CD4-positive, CD25-positive, alpha-beta regulatory T cell (primary cell): ENCODE measurements at regions not wholly inside any gene's neighbourhood (a gene's known extent, or its start where the extent isn't known, plus 50 kb on each side); places are given as distances from the start of the nearest gene placed in this dataset.

Source experiments
- ATAC-seq, 2 donors: fragments of 150-1000 bp; cut with Tn5 transposase; one replicate each; pipeline ENCODE4 v1.10.0; 2021; ENCODE audit warnings: low read depth in 2 of 2, moderate number of reproducible peaks in 2 of 2, moderate library complexity in 1 of 2
- DNase-seq, 3 donors: peaks; one replicate each; pipeline versions ENCODE4 v3.0.0 to v3.0.0-alpha.2; 2012 to 2022; ENCODE audit warnings: mixed read lengths in 1 of 3
- H3K27ac ChIP-seq: one replicate; pipeline ENCODE4 v1.7.0; 2013; ENCODE audit warnings: mild to moderate bottlenecking, low read length; ENCODE audit not compliant: insufficient read depth, poor library complexity, severe bottlenecking
- H3K27me3 ChIP-seq: one replicate; pipeline ENCODE4 v1.7.0; 2013; ENCODE audit warnings: low read length; ENCODE audit not compliant: control insufficient read depth, insufficient read depth
- H3K36me3 ChIP-seq: one replicate; pipeline ENCODE4 v1.7.0; 2013; ENCODE audit warnings: mild to moderate bottlenecking, low read length, moderate library complexity; ENCODE audit not compliant: control insufficient read depth, insufficient read depth
- H3K4me1 ChIP-seq: 2 replicates; pipeline ENCODE4 v1.7.0; 2013; ENCODE audit warnings: mild to moderate bottlenecking, low read length; ENCODE audit not compliant: insufficient read depth, control insufficient read depth, poor library complexity, severe bottlenecking
- H3K4me3 ChIP-seq: one replicate; pipeline ENCODE4 v1.7.0; 2013; ENCODE audit warnings: low read depth, mild to moderate bottlenecking, low read length, moderate library complexity
- H3K9me3 ChIP-seq, 2 experiments: 1 replicate in 1 of 2; 2 replicates in 1 of 2; pipeline ENCODE4 v1.7.0; 2013; ENCODE audit warnings: low read length in 2 of 2, mild to moderate bottlenecking in 1 of 2, moderate library complexity in 1 of 2; ENCODE audit not compliant: control insufficient read depth in 2 of 2
- H3K27ac Mint-ChIP-seq, 3 donors: one replicate each; pipeline ENCODE4 v1.8.0; 2020 to 2022; ENCODE audit warnings: mild to moderate bottlenecking in 3 of 3, mixed read lengths in 3 of 3, moderate library complexity in 2 of 3
- H3K27me3 Mint-ChIP-seq: one replicate; pipeline ENCODE4 v1.8.0; 2022; ENCODE audit warnings: mild to moderate bottlenecking, mixed read lengths
- H3K36me3 Mint-ChIP-seq: one replicate; pipeline ENCODE4 v1.8.0; 2020; ENCODE audit warnings: mixed read lengths
- H3K4me1 Mint-ChIP-seq, 4 donors: one replicate each; pipeline ENCODE4 v1.8.0; 2020 to 2022; ENCODE audit warnings: mixed read lengths in 4 of 4, mild to moderate bottlenecking in 1 of 4
- H3K4me3 Mint-ChIP-seq, 4 donors: one replicate each; pipeline ENCODE4 v1.8.0; 2020 to 2022; ENCODE audit warnings: mild to moderate bottlenecking in 4 of 4, mixed read lengths in 4 of 4, moderate library complexity in 3 of 4
- H3K9me3 Mint-ChIP-seq, 7 donors: one replicate each; pipeline ENCODE4 v1.8.0; 2020 to 2022; ENCODE audit warnings: mixed read lengths in 7 of 7, mild to moderate bottlenecking in 3 of 7, moderate library complexity in 2 of 7

DNA sequence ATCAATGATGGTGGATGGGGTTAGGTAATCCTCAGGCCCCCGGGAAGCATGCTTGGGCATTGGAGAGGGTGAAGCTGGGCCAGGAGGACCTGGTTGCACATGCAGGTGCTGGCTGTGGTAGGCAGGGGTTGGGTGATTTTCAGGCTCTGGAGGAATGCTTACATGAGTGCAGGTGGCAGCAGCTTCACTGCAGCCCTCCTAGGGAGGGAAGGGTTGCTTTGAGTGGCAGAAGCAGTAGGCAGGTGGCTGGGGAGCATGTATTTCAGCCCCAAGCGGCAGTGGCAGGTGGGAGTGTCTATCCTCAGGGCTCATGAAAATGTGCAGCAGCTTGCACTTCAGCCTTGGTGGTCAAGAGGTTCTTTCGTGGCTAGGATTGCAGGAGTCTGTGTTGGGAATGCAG, 230.0 kb upstream of the CTNNB1 start:
- Histone ChIP-seq H3K36me3 (no peaks in the 10 kb centered on the region), H3K27ac (no peak overlapping the region), H3K9me3 (no peaks in the 10 kb centered on the region), H3K4me1 (peaks cover 11% of the 10 kb centered on the region), H3K4me3 (no peak overlapping the region), H3K27me3 (no peaks in the 10 kb centered on the region)
- H3K4me3 Mint-ChIP-seq = no peak overlapping the region
- peaks cover 9 to 26% (median 17%) of the 10 kb centered on the region in 4 donors for H3K4me1 Mint-ChIP-seq
- DNase-seq (no peak), ATAC-seq (no peak)
- H3K27me3 Mint-ChIP-seq = no peaks in the 10 kb centered on the region
- H3K36me3 Mint-ChIP-seq = no peaks in the 10 kb centered on the region
- peaks cover 0 to 9% (median 0%) of the 10 kb centered on the region in 7 donors for H3K9me3 Mint-ChIP-seq
- H3K27ac Mint-ChIP-seq = no peak overlapping the region

DNA sequence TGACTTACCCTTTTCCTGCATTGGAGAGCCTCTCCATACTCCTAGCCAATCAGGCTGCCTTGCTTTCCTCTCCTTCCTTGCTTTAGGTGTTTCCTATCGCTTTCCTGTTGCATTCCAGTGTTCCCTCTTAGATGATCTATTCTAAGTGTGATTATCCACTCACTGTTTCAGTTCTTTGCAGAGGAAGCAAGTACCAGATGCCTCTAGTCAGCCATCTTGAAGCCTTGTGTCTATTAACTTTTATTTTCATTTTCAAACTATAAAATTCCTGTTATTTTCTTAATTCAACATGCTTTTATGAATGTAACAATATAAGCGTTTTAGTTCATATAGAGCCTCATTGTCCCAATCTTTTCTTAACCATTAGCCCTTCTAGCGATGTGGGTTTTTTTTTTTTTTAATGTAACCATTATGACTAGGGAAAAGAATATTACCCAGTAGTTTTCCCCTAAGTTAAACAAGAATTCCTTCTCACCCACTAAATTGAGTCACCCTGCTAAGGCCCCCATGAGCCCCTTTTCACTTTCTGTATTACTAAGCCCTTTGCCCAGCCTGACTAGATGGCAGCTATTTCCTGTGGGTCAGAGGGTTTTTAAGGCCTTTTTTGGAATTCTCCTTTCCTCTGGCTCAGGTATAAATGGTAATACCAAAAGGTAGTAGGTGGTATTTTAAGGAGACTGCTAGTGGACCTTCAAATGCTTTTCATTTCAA, 229.4 kb upstream of the CTNNB1 start:
- ATAC-seq (no peak), DNase-seq (no peak)
- no peaks in the 10 kb centered on the region for H3K27me3 Mint-ChIP-seq
- H3K27me3 ChIP-seq = no peaks in the 10 kb centered on the region
- H3K27ac Mint-ChIP-seq = no peak overlapping the region
- H3K4me3 Mint-ChIP-seq = no peak overlapping the region
- H3K4me3 ChIP-seq = no peak overlapping the region
- H3K4me1 ChIP-seq = peaks cover 11% of the 10 kb centered on the region
- no peak overlapping the region for H3K27ac ChIP-seq
- no peaks in the 10 kb centered on the region for H3K36me3 Mint-ChIP-seq
- H3K9me3 ChIP-seq = no peaks in the 10 kb centered on the region
- no peaks in the 10 kb centered on the region for H3K36me3 ChIP-seq
- peaks cover 0 to 9% (median 0%) of the 10 kb centered on the region in 7 donors for H3K9me3 Mint-ChIP-seq
- peaks cover 9 to 26% (median 17%) of the 10 kb centered on the region in 4 donors for H3K4me1 Mint-ChIP-seq

DNA sequence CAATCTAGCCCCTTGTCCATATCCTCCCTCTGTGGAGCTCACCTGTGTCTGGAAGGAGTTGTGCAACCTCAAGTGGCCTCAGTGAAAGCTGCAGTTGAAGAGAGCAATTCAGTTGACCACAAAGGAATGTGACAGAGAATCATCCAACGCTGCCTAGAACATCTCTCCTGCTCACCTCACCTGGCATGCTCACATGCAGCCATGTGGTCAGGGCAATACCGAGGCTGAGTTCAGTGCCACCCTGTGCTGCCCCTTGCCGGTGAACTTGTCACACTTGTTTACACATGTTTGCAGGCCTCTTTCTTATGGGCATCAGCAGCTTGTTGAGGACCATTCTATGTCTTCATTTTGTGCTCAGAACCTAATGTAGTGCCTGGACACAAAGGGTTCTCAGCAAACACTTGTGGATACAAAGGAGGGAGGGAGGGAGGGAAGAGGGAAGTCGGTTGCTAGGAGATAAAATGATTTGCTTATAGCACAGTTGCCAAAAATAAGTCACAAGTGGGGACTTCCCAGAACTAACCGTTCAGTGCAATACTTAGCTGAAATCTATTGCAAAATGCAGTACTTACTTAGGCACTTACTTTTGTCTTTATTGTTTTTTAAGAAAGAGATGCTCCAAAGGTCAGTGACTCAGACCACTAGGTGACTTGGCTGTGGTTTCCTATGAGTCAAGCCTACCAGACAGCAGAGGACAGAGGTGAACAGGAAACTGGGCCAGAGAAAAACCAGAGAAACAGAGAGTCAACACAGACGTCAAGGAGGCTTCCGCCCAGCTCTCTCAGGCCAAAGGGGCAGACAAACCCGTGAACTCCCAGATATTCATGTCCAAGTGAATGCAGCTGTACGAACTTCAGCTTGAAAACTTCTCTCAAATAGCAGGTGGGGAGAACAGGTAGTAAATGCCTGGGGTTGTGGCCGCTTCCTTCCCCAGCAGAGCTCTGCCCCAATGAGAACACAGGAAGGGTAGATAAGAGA, 227.8 kb upstream of the CTNNB1 start:
- peak overlapping the region in 2 of 4 donors; percentile 48 to 74 for H3K4me3 Mint-ChIP-seq
- H3K27ac Mint-ChIP-seq = peak overlapping the region; percentile 15 to 69 (median 68)
- peak; percentile 56 to 69 for ATAC-seq
- no peaks in the 10 kb centered on the region for H3K27me3 Mint-ChIP-seq
- peaks cover 9 to 26% (median 17%) of the 10 kb centered on the region in 4 donors for H3K4me1 Mint-ChIP-seq
- Histone ChIP-seq H3K4me1 (peaks cover 11% of the 10 kb centered on the region), H3K4me3 (no peak overlapping the region), H3K27ac (peak overlapping the region; percentile 19), H3K27me3 (no peaks in the 10 kb centered on the region), H3K36me3 (no peaks in the 10 kb centered on the region), H3K9me3 (no peaks in the 10 kb centered on the region)
- DNase-seq = peak in 1 of 3 donors; percentile 61
- no peaks in the 10 kb centered on the region for H3K36me3 Mint-ChIP-seq
- H3K9me3 Mint-ChIP-seq = peaks cover 0 to 3% (median 0%) of the 10 kb centered on the region in 7 donors

DNA sequence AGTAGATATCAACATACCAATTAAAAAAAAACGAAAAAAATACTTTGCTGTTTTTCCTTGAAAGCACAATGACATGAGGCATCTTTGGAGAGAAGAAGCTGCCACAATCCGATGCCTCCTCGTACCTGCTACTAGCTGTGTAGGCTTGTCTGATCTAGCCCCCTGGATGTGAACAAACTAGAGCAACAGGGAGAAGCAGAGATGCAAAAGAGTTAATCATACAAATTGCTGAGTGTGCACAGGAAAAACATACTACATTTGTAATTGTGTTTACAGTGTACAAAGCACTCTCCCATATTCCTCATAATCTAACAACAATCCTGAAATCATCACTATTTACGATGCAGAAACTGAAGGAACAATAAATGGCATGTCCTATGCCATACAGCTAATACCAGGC, 227.0 kb upstream of the CTNNB1 start:
- Histone ChIP-seq H3K27me3 (no peaks in the 10 kb centered on the region), H3K27ac (no peak overlapping the region), H3K4me3 (no peak overlapping the region), H3K36me3 (no peaks in the 10 kb centered on the region), H3K4me1 (peaks cover 11% of the 10 kb centered on the region), H3K9me3 (no peaks in the 10 kb centered on the region)
- Mint-ChIP-seq H3K36me3 (no peaks in the 10 kb centered on the region), H3K27me3 (no peaks in the 10 kb centered on the region), H3K9me3 (peaks cover 0 to 2% (median 0%) of the 10 kb centered on the region in 7 donors), H3K27ac (peak overlapping the region in 2 of 3 donors; percentile 1 to 69), H3K4me1 (peaks cover 8 to 26% (median 17%) of the 10 kb centered on the region in 4 donors), H3K4me3 (no peak overlapping the region)
- ATAC-seq (no peak), DNase-seq (no peak)

DNA sequence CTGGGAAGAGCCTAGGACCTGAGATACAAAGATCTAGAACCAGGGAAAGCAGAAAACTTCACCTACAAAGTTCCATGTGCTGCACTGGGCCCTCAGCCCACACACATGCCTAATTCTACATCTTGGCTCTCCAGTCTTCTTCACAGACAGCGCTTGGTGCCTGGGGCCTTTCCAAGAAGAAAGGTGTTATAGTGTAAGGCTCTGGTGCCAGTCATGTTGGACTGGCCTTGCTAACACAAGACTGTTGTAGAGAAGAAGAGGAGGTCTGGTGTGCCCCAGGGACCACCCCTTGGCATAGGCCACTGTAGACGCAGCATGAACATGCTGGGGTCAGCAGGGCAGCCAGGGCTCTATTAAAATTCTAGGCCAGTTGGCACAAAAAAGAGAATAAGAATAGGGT, 226.2 kb upstream of the CTNNB1 start:
- Histone ChIP-seq H3K4me1 (peaks cover 11% of the 10 kb centered on the region), H3K27me3 (no peaks in the 10 kb centered on the region), H3K9me3 (no peaks in the 10 kb centered on the region), H3K27ac (no peak overlapping the region), H3K4me3 (no peak overlapping the region), H3K36me3 (no peaks in the 10 kb centered on the region)
- H3K4me1 Mint-ChIP-seq = peaks cover 5 to 26% (median 17%) of the 10 kb centered on the region in 4 donors
- ATAC-seq = no peak
- H3K4me3 Mint-ChIP-seq = no peak overlapping the region
- no peak overlapping the region for H3K27ac Mint-ChIP-seq
- no peaks in the 10 kb centered on the region for H3K36me3 Mint-ChIP-seq
- H3K9me3 Mint-ChIP-seq = peaks cover 0 to 2% (median 0%) of the 10 kb centered on the region in 7 donors
- DNase-seq = no peak
- no peaks in the 10 kb centered on the region for H3K27me3 Mint-ChIP-seq

DNA sequence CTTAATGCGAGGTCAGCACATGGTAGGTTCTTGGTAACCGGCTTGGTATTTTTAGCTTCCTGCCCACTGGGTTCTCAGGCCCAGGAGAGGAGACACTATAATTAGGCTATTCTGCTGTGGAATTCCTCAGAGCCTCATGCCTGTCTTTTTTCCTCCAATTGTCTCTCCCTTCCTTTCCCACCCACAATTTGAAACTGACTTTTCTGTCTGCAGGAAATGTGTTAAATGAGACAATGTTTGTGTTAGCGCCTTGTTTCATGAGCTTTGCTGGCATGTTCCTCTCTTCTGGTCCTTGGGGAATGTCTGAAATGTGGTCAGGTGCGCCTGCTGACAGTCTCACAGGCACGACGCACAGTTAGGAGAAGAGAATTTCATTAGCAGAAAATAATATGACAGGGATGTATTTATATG, 223.6 kb upstream of the CTNNB1 start:
- DNase-seq (no peak), ATAC-seq (no peak)
- Histone ChIP-seq H3K27ac (no peak overlapping the region), H3K4me3 (no peak overlapping the region), H3K27me3 (no peaks in the 10 kb centered on the region), H3K4me1 (peaks cover 9% of the 10 kb centered on the region), H3K36me3 (no peaks in the 10 kb centered on the region), H3K9me3 (no peaks in the 10 kb centered on the region)
- H3K36me3 Mint-ChIP-seq = no peaks in the 10 kb centered on the region
- H3K27me3 Mint-ChIP-seq = no peaks in the 10 kb centered on the region
- H3K27ac Mint-ChIP-seq = no peak overlapping the region
- H3K4me1 Mint-ChIP-seq = peaks cover 6 to 24% (median 17%) of the 10 kb centered on the region in 4 donors
- no peak overlapping the region for H3K4me3 Mint-ChIP-seq
- H3K9me3 Mint-ChIP-seq = peaks cover 0 to 2% (median 0%) of the 10 kb centered on the region in 7 donors

DNA sequence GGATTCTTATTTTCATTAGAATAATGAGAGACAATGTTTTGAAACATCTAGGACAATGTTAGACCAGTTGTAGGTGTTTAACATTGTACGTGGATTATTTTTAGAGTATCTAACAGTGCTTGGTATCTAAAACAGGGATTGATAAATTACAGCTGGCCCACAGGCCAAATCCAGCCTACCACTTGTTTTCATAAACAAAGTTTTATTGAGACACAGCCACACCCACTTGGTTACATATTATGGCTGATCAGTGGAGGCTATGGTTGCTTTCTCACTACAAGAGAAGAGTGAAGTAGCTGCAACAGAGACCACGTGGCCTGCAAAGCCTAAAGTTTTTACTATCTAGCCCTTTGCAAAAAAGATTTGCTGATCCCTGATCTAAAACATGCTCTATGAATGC, 223.1 kb upstream of the CTNNB1 start:
- no peak for DNase-seq
- Mint-ChIP-seq H3K27me3 (no peaks in the 10 kb centered on the region), H3K4me1 (peaks cover 11 to 21% (median 15%) of the 10 kb centered on the region in 4 donors), H3K36me3 (no peaks in the 10 kb centered on the region), H3K27ac (no peak overlapping the region), H3K4me3 (no peak overlapping the region), H3K9me3 (peaks cover 0 to 2% (median 0%) of the 10 kb centered on the region in 7 donors)
- Histone ChIP-seq H3K27ac (no peak overlapping the region), H3K9me3 (no peaks in the 10 kb centered on the region), H3K27me3 (no peaks in the 10 kb centered on the region), H3K4me1 (peaks cover 4% of the 10 kb centered on the region), H3K36me3 (no peaks in the 10 kb centered on the region), H3K4me3 (no peak overlapping the region)
- ATAC-seq = no peak
